Brain microvascular endothelial cell (primary cell): ENCODE measurements at regions not wholly inside any gene's neighbourhood (a gene's known extent, or its start where the extent isn't known, plus 50 kb on each side); places are given as distances from the start of the nearest gene placed in this dataset.

Experiments
- DNase-seq: peaks from one replicate; pipeline ENCODE4 v3.0.0-alpha.2; 2020
- H3K27ac ChIP-seq: fragments of 250-450 bp; sonication (Bioruptor Pico); 2 replicates; pipeline ENCODE4 v1.5.1; 2020; ENCODE audit warnings: mild to moderate bottlenecking, moderate library complexity
- H3K27me3 ChIP-seq: fragments of 250-450 bp; sonication (Bioruptor Pico); replicated peaks from 2 replicates; pipeline ENCODE4 v1.5.1; 2020; ENCODE audit warnings: mild to moderate bottlenecking
- H3K36me3 ChIP-seq: fragments of 250-450 bp; sonication (Bioruptor Pico); replicated peaks from 2 replicates; pipeline ENCODE4 v1.5.1; 2020; ENCODE audit warnings: mild to moderate bottlenecking
- H3K4me3 ChIP-seq: 2 replicates; pipeline ENCODE4 v1.5.1; 2011; ENCODE audit warnings: low read depth, mild to moderate bottlenecking, control low read depth, low read length, moderate library complexity
- in situ Hi-C: cut with HindIII; loops from 2 replicates; pipeline ENCODE4 v1.10.0; 2017; ENCODE audit warnings: low sequenced_read_pairs, low pct_ligation_motif_present
- TF ChIP-seq, protein P1 (sequence below): IDR thresholded peaks from 2 replicates; pipeline ENCODE4 v1.5.1; 2011; ENCODE audit warnings: low read depth, mild to moderate bottlenecking, moderate library complexity, low read length, control low read depth, inconsistent platforms; ENCODE audit errors: missing control alignments

- in situ Hi-C loops: no loop called here
- no peak overlapping the region for H3K27ac ChIP-seq
- H3K36me3 ChIP-seq: no peaks in the 10 kb centered on the region
- no peaks in the 10 kb centered on the region for H3K27me3 ChIP-seq
- TF ChIP-seq, protein P1, sequence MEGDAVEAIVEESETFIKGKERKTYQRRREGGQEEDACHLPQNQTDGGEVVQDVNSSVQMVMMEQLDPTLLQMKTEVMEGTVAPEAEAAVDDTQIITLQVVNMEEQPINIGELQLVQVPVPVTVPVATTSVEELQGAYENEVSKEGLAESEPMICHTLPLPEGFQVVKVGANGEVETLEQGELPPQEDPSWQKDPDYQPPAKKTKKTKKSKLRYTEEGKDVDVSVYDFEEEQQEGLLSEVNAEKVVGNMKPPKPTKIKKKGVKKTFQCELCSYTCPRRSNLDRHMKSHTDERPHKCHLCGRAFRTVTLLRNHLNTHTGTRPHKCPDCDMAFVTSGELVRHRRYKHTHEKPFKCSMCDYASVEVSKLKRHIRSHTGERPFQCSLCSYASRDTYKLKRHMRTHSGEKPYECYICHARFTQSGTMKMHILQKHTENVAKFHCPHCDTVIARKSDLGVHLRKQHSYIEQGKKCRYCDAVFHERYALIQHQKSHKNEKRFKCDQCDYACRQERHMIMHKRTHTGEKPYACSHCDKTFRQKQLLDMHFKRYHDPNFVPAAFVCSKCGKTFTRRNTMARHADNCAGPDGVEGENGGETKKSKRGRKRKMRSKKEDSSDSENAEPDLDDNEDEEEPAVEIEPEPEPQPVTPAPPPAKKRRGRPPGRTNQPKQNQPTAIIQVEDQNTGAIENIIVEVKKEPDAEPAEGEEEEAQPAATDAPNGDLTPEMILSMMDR: no peak
- H3K4me3 ChIP-seq: no peak overlapping the region
- no peak for DNase-seq
These were observed 379.3 kb upstream of the CHD1 start for GRCh38 chr5:99308131-99308530.

- Histone ChIP-seq H3K4me3 (no peak overlapping the region), H3K27ac (no peak overlapping the region), H3K27me3 (no peaks in the 10 kb centered on the region), H3K36me3 (no peaks in the 10 kb centered on the region)
- in situ Hi-C loops: no loop called here
- DNase-seq: no peak
- TF ChIP-seq, protein P1: no peak
These were observed 376.3 kb upstream of the CHD1 start for GRCh38 chr5:99305045-99305580.

DNA sequence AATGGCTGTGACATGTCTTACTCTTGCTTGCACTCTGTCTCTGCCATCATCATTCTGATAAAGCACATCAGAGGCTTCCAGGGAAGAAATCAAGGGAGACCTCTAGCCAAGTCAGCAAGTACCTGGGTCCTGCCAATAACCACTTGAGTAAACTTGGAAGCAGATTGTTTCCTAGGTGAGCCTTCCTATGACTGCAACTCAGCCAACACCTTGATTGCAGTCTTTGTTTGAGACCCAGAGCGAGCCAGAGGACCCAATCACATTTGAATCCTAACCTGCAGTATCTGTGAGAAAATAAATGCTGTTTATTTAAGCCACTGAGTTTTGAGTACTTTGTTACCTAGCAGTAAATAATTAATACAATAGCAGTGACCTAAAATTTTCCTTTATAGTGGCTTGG is 356.8 kb upstream of the CHD1 start:
- in situ Hi-C loops: no loop called here
- no peak for DNase-seq
- Histone ChIP-seq H3K4me3 (no peak overlapping the region), H3K27me3 (no peaks in the 10 kb centered on the region), H3K36me3 (no peaks in the 10 kb centered on the region), H3K27ac (no peak overlapping the region)
- TF ChIP-seq, protein P1: no peak

DNA sequence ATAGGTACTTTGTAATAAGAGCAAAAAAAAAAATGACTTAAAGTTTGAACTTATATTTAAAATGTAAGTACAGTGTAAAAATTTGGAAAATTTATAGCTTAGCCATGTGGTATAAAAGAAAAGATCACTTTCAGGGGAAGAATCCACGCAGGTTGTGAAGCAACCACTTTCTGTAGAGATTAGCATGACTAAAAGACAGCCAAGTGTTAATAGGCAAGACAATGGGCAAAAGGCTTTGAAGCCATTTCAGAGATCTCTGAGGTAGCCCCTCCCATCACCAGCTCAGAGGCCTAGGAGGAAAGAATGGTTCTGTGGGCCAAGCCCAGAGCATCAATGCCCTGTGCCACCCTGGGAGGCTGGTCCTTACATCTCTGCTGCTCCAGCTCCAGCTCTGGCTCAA is 346.3 kb upstream of the CHD1 start:
- H3K4me3 ChIP-seq: no peak overlapping the region
- in situ Hi-C loops: no loop called here
- no peaks in the 10 kb centered on the region for H3K27me3 ChIP-seq
- H3K27ac ChIP-seq: no peak overlapping the region
- TF ChIP-seq, protein P1: no peak
- no peak for DNase-seq
- no peaks in the 10 kb centered on the region for H3K36me3 ChIP-seq

GRCh38 chr5:99272576-99272975 is 343.8 kb upstream of the CHD1 start:
- no peak overlapping the region for H3K27ac ChIP-seq
- H3K4me3 ChIP-seq: no peak overlapping the region
- H3K36me3 ChIP-seq: no peaks in the 10 kb centered on the region
- DNase-seq: no peak
- no peaks in the 10 kb centered on the region for H3K27me3 ChIP-seq
- in situ Hi-C loops: no loop called here
- TF ChIP-seq, protein P1: no peak

- no peak for DNase-seq
- Histone ChIP-seq H3K27me3 (no peaks in the 10 kb centered on the region), H3K27ac (no peak overlapping the region), H3K36me3 (no peaks in the 10 kb centered on the region), H3K4me3 (no peak overlapping the region)
- in situ Hi-C loops: no loop called here
- TF ChIP-seq, protein P1: no peak
These were observed 330.0 kb upstream of the CHD1 start for GRCh38 chr5:99258819-99259218.
